GM12891 (cell line): ENCODE measurements at regions not wholly inside any gene's neighbourhood (a gene's known extent, or its start where the extent isn't known, plus 50 kb on each side); places are given as distances from the start of the nearest gene placed in this dataset.

Experiments
- DNase-seq: peaks from one replicate; pipeline ENCODE4 v3.0.0; 2011; ENCODE audit warnings: low spot score; ENCODE audit not compliant: insufficient read length
- FAIRE-seq: peaks from 2 replicates; lab custom pipeline; 2011; peaks lifted over from hg19 to GRCh38; lab: Jason Lieb, UNC
- PAX5 ChIP-seq: IDR thresholded peaks from 2 replicates; pipeline ENCODE4 v1.6.1; 2011; ENCODE audit warnings: low read length, moderate library complexity, mild to moderate bottlenecking; ENCODE audit not compliant: insufficient read depth, severe bottlenecking
- POLR2A ChIP-seq: IDR thresholded peaks from 2 replicates; pipeline ENCODE4 v1.6.1; 2011; ENCODE audit warnings: low read depth, low read length, control low read depth
- POLR2AphosphoS5 ChIP-seq: IDR thresholded peaks from 2 replicates; pipeline ENCODE4 v1.6.1; 2011; ENCODE audit warnings: low read depth, low read length, control low read depth
- POU2F2 ChIP-seq: IDR thresholded peaks from 2 replicates; pipeline ENCODE4 v1.6.1; 2011; ENCODE audit warnings: low read depth, mild to moderate bottlenecking, control low read depth, low read length, moderate library complexity
- SPI1 ChIP-seq: IDR thresholded peaks from 2 replicates; pipeline ENCODE4 v1.6.1; 2011; ENCODE audit warnings: low read depth, low read length, control low read depth
- TAF1 ChIP-seq: IDR thresholded peaks from 2 replicates; pipeline ENCODE4 v1.6.1; 2011; ENCODE audit warnings: low read depth, low read length, control low read depth

GRCh38 chr10:78847485-78847884 lies 221.3 kb upstream of the ZMIZ1 start:
- DNase-seq (no peak), FAIRE-seq (no peak)
- no peak for TF ChIP-seq PAX5
- TF ChIP-seq POU2F2: no peak
- no peak for TF ChIP-seq SPI1
- no peak for TF ChIP-seq TAF1
- no peak for TF ChIP-seq POLR2A
- TF ChIP-seq POLR2AphosphoS5: no peak

- DNase-seq (no peak), FAIRE-seq (no peak)
- no peak for TF ChIP-seq PAX5
- TF ChIP-seq POLR2A: no peak
- TF ChIP-seq TAF1: no peak
- TF ChIP-seq SPI1: no peak
- no peak for TF ChIP-seq POU2F2
- no peak for TF ChIP-seq POLR2AphosphoS5
These were observed 219.7 kb upstream of the ZMIZ1 start for GRCh38 chr10:78849115-78849514.

DNA sequence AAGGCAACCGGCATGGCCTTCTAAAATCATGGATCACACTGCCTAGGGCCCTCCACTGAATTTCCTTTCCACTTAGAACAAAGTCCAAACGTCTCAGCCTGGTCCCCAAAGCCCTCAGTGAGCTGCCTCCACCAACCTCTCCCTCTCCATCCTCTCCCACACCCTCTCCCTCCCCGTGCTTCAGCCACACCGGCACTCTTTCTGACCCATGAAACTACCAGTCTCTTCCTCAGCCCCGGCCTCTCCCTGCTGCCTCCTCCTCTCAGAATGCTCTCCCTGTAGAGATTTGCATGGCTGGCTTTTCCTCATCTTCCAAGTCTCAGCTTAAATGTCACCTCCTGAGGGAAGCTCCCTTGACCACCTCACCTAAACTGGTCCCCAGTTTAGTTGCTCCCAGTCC lies 219.0 kb upstream of the ZMIZ1 start:
- DNase-seq (no peak), FAIRE-seq (no peak)
- TF ChIP-seq POU2F2 (no peak), POLR2AphosphoS5 (no peak), PAX5 (no peak), POLR2A (no peak), SPI1 (no peak), TAF1 (no peak)

GRCh38 chr10:78850644-78851435 lies 217.9 kb upstream of the ZMIZ1 start:
- DNase-seq: no peak
- no peak for TF ChIP-seq POLR2A
- TF ChIP-seq TAF1: no peak
- TF ChIP-seq POLR2AphosphoS5: no peak
- TF ChIP-seq SPI1: no peak
- no peak for TF ChIP-seq POU2F2
- TF ChIP-seq PAX5: no peak
- FAIRE-seq: no peak

GRCh38 chr10:78851647-78852046 lies 217.1 kb upstream of the ZMIZ1 start:
- no peak for DNase-seq
- TF ChIP-seq POU2F2 (no peak), POLR2AphosphoS5 (no peak), POLR2A (no peak), SPI1 (no peak), TAF1 (no peak), PAX5 (no peak)
- FAIRE-seq: no peak

DNA sequence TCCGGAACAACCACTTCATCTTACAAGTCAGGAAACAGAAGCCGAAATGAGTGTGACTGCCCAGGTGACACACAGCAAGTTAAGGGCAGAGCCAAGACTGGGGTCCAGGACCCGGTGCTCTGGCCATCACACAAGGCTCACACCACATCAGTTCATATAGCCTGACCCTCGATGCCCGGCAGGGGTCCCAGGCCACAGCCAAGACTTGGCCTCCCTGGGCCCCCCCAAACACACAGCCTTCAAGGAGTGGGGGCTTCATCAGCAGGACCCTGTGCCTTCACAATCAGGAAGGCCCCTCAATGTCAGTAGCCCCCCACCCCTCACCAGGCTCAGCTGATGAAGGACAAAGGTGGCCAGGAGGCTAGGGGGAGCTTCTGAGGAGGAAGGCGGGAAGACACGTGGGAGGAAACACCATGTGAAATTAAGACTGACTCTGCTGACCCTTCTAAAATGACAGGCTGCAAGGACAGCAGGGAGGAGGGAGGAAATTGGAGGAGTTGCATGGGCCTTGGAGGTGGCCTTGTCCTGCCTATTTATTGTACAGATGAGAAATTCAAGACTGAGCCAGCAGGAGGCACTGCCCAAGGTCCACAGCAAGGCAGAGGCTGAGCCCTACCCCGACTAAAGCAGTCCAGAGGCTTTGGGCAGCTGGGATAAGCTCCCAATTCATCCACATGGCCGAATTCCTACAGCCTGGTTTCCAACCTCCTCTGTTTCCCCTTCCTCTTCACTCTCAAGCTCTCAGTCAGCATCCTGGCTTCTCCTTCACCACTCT lies 216.1 kb upstream of the ZMIZ1 start:
- TF ChIP-seq POLR2A: no peak
- FAIRE-seq (no peak), DNase-seq (no peak)

DNA sequence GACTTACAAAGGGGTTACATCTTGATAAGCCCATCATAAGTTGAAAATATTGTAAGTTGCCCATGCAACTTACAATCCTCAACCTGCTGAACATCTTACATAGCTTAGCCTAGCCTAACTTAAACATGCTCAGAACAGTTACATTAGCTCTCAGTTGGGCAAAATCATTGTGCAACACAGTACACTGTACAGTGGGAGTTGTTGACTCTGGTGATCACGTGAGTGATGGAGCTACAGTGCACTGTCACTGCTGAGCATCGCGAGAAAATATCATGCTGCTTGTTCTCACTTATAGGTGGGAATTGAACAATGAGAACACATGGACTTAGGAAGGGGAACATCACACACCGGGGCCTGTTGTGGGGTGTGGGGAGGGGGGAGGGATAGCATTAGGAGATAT lies 214.9 kb upstream of the ZMIZ1 start:
- no peak for FAIRE-seq
- no peak for DNase-seq
- TF ChIP-seq SPI1: no peak
- TF ChIP-seq TAF1: no peak
- TF ChIP-seq POU2F2: no peak
- TF ChIP-seq POLR2AphosphoS5: no peak
- no peak for TF ChIP-seq PAX5
- TF ChIP-seq POLR2A: no peak

- DNase-seq (no peak), FAIRE-seq (no peak)
- TF ChIP-seq POU2F2 (no peak), POLR2AphosphoS5 (no peak), TAF1 (no peak), PAX5 (no peak), SPI1 (no peak), POLR2A (no peak)
These were observed 212.3 kb upstream of the ZMIZ1 start for GRCh38 chr10:78856421-78856820.

- DNase-seq (no peak), FAIRE-seq (no peak)
- TF ChIP-seq SPI1 (no peak), POLR2A (no peak), PAX5 (no peak), POLR2AphosphoS5 (no peak)
These were observed 211.6 kb upstream of the ZMIZ1 start for GRCh38 chr10:78857193-78857592.

GRCh38 chr10:78859266-78859665 lies 209.5 kb upstream of the ZMIZ1 start:
- TF ChIP-seq POU2F2: no peak
- TF ChIP-seq POLR2A: no peak
- TF ChIP-seq TAF1: no peak
- no peak for TF ChIP-seq POLR2AphosphoS5
- no peak for TF ChIP-seq PAX5
- TF ChIP-seq SPI1: no peak
- FAIRE-seq (no peak), DNase-seq (no peak)
